Medulla oblongata (tissue), 1 donor: ENCODE measurements at regions not wholly inside any gene's neighbourhood (a gene's known extent, or its start where the extent isn't known, plus 50 kb on each side); places are given as distances from the start of the nearest gene placed in this dataset.

Experiments used
- DNase-seq: peaks from one replicate; pipeline ENCODE4 v3.0.0-alpha.2; 2015; ENCODE audit errors: extremely low spot score

DNA sequence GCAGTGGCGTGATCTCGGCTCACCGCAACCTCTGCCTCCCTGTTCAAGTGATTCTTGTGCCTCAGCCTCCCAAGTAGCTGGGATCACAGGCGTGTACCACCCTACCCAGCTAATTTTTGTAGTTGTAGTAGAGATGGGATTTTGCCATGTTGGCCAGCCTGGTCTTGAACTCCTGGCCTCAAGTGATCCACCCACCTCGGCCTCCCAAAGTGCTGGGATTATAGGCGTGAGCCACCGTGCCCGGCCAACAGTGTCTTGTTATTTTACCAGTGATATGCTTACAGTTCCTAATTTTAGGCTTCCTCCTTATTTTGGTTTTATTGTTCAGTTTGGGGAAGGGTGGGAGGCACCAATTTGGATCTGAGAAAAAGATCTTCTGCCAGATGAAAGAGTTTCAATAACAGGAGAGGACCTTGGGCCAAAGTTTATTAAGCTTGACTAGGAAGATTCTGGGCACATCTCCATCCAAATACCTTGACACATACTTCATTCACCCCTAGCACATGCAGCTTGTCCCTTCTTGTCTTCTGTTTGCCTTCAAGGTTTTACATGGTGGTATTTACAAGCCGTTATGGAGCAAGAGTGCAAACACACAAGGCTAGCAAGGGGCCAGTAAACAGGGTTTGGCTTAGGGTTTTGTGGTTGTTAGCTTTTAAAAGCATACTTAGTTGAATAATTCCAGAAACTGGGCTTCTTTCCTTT lies 168.1 kb upstream of the DMRT1 start:
- DNase-seq = no peak

DNA sequence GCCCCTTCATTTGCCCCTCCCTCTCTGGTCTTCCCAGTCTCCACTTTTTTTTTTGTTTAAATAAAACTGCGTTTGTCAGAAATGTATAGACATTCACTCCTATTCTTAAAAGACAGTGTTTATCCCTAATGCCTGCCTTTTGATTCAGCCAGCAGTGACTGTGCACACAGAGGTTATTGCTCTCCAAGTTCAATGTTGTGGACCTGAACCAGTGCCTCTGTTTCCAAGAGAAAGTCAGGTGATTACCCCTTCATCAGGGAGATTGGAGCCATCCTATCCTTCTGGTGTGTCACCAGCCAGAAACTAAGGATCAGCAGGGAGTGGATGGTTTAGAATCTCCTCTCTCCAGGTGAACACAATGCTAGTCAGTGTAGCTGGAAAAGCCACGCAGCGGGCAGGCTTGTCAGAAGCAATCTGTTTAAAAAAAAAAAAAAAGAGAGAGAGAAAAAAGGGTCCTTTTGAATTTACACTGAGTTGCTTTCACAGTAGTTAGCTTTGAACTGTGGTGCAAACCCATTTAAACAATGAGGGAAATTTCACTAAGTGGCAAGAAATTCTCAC lies 167.5 kb upstream of the DMRT1 start:
- peak; percentile 65 for DNase-seq

DNA sequence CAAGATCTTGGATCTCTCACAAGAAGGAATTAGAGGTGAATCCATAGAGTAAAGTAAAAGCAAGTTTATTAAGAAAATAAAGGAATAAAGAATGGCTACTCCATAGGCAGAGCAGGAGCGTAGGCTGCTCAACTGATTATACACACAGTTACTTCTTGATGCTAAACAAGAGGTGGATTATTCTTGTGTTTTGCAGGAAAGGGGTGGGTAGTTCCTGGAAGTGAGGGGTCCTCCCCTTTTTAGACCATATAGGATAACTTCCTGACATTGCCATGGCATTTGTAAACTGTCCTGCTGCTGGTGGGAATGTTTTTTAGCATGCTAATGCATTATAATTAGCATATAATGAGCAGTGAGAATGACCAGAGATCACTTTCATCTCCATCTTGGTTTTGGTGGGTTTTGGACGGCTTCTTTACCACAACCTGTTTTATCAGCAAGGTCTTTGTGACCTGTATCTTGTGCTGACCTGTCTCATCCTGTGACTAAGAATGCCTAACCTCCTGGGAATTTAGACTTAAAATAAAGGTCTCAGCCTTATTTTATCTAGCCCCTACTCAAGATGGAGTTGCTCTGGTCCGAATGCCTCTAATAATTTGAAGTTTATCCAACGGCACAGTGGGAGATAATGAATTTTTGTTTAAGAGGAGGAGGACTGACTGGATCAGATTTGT lies 165.7 kb upstream of the DMRT1 start:
- DNase-seq = no peak

DNA sequence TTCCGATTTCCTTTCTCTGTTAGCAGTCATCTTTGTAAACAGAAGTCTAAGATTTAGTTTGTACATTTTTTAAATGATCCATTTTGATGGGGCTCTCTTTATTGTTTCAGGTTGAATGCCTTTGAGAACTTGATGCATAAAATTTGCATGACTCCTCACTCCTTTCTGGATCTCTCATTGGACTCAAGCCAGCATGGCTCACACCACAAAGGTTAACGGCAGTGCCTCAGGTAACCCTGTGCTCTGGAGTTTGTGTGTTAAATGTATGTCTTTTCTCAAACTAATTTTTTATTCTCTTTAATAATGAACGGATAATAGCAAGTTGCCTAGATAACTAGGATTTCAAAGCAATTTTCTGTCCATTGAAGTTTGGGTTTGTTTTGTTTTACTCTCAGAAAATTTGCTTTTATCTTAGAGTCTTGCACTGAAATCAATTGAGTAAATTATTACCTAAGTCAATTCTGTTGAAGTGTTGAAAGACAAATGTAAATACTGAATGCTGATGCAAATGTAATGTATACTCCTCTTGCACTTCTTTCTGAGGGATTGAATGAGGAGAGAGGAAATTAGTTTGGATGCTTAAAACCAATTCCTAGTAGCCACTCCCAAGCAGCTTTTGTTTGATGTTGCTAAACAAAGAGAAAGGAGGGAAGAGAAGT lies 164.6 kb upstream of the DMRT1 start:
- no peak for DNase-seq

DNA sequence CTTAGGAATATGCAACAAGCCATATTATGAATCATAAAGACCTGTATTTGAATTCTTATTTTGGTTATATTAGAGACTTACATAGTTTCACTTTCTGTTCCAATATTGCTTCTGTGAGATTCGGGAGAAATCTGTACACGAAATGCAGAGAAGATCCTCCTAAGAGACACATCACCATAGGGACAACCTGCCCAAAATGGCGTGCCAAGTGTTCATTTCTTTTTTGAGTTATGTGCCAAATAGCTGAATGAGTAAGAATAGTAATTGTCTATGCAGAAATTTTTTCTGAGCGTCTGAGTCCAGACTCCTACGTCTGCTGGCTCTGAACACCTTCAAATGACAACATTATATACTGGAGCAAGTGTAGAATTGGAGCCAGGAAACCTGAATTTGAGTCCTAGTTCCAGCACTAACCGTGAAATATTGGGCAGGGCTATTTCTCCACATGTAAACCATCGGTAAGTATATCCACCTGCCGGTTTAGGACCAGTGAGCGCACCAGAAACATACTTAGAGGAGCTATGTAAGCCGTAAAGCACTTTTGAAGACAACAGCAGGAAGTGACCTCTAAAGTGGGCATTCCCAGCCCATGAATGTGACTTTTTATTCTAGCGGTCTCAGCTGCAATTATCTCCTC lies 163.9 kb upstream of the DMRT1 start:
- DNase-seq = peak; percentile 57

DNA sequence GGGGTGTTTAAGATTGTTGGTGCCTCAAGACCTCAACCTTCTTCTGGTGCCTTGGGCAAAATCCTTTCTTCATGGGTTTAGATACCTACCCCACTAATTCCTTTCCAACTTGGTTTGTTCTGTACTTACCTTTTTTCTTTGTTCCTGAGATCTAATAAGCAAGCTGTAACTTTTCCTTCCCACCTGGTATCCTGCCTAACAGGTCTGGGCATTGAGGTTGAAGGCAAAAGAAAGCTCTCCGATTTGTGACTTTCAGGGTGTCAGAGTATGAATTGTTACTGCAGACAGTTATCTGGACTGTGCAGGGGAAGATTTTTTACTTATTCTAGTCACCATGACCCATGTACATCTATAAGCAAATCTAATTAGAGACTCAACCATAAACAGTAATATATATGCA lies 162.6 kb upstream of the DMRT1 start:
- DNase-seq = no peak

DNA sequence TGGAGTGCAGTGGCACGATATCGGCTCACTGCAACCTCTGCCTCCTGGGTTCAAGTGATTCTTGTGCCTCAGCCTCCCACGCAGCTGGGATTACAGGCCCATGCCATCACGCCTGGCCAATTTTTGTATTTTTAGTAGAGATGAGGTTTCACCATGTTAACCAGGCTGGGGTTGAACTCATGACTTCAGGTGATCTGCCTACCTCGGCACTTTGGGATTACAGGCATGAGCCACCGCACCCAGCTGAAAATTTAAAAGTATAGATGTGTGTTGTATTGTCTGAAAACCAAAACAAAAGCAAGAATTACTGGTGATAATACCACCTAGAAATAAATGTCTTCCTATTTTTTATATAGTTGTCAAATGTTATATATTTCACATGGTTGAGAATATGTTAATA lies 162.0 kb upstream of the DMRT1 start:
- no peak for DNase-seq

DNA sequence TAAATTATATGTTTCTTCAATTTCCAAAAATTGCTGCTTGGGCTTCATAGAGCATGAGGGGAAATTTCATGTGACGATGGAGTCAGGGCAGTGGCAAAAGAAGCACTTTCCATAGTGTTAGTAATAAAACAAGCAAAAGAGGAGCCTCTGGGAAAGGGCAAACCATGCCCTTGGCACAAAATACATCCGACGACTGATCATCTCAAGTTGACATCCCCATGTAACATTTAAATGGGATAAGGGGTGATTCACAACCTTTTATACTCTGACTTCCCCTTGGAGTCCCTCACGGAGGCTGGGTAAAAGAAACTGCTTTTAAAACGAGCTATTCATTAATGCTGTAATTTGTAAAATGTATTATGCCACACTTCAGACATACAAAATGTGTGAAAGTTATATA lies 161.4 kb upstream of the DMRT1 start:
- DNase-seq = no peak

DNA sequence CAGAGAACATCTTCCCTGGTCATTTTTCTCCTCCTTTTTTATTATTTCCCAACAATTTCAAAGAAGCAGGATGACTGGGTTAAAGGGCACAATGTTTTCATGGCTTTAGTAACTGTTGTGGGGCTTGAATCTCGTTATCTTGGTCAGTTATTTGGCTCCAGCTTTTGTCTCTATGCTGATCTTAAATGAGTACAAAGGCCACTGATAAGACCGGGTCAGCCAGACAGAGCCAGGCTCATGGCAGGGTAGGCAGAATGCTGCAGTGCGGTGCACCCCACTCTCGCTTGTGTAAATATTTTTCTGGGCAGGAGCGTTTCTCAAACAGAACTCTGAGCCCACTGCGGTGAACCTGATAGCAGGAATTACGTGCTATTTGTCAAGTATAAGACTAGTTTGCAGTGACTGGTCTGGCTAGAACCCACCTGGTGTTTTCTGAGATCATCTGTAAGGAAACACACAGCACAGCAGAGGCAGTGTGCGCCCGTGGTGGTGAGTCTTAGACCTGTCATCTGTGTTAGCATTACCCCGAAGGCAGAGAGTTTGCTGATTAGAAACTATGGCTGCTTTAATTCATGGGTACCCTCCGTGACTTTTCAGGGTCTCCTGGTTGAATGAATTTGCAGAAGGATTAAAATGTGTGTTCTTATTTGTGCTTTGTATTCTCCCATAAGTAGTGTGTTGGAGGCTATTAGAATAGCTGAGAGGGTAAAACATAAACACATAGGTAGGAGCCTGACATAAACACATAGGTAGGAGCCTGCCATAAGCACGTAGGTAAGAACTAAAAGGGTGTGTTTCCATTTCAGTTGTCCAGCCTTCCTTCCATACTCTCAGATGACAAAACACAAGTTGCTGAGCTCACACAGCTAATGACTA lies 158.6 kb upstream of the DMRT1 start:
- DNase-seq = no peak

DNA sequence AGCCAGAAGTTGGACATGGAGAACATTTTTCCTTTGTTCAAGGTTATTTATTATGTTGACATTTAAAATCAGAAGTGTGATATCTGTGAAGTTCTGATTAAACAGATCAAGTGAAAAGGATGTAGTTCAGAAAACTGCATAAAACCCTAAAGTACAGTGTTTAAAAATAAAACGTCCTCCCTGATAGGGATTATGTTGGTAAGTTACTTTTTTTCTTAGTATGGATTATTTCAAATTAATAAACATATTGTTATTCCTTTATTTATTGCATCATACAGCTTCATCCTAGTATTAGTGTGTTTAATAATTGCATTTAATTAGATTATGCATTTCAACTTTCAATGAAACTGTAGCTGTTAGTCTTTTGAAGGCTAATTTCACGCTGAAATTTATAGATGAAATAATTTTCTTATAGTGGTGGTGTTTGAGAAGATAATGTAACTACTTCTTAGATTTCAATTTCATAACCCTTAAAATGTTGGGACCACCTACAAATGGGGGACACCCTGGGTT lies 157.9 kb upstream of the DMRT1 start:
- DNase-seq = no peak

DNA sequence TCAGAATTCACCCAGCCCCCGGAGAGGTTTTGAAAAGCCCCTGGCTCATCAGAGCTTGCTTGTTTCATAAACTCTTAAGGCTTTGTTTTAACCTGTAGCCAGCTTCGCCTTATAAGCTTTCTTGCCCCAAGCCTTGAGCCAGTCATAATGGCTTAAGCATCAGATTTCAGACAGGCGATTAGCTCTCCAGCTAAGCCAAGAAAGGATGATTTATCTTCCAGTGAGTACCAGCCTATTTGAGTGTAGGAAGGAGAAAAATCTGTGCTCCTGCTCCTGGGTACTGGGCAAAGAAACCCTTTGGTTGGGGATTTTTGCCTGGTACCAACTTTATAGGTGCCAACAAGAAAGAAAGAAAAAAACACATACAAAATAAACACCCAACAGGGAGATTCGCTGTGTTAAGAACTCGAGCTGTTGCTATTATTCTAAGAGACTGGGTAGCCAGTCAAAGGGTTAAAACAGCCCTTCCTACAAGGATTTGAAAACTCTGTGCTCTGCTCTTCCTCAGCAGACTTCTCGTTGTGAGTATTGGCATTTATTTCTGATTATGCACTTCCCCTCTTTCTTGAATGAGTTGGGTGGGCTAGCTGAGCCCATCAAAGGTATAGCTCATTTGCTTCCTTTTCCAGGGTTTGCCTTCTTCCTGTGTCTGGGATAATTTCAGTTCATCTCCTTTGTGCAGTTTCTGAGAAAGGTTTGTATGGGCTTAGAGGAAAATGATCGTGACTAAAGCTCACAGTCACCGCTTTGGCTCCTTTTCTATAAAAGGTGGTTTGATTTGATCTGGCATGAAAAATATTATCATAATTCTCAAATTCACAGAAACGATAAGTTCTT lies 157.2 kb upstream of the DMRT1 start:
- DNase-seq = no peak

DNA sequence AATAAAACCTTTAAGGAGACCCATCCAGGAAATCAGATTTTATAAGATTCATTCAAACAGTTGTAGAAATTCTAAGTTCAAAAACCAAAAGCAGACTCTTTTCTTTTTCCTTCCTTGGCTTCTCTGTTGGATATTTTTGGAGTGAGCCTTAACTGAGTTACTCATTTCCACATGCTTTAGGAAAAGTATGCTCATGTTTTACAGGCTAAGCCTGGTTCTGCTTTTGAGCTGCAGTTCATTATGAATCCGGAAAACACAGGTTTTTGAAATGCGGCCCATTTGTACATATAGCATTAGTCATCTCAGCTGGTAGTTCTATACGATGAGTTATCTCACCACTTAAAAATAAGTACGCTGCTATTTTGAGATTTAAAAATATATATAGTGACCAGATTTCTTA lies 156.6 kb upstream of the DMRT1 start:
- peak; percentile 45 for DNase-seq

DNA sequence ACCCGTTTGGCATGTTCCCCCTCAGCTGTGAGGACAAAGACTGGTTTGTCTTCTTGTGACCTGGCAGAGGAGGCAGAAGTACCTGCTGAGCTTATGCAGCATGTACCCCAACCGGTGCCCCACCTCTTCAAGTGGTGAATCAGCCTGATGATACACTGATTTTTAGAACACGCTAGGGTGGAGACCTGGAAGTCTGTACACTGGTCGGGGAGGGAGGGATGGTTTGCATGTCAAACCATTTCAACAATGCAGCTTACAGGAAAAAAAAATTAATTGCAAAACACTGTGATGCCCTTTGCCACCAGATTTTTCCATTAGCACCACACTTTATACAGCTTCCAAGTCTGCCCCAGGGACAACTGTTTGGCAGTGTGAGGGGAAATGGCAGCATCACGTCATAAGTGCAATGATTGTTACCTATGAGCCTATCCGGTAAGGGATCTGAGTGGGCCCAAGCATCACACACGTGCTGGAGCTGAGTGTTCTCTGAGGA lies 155.1 kb upstream of the DMRT1 start:
- DNase-seq = no peak

DNA sequence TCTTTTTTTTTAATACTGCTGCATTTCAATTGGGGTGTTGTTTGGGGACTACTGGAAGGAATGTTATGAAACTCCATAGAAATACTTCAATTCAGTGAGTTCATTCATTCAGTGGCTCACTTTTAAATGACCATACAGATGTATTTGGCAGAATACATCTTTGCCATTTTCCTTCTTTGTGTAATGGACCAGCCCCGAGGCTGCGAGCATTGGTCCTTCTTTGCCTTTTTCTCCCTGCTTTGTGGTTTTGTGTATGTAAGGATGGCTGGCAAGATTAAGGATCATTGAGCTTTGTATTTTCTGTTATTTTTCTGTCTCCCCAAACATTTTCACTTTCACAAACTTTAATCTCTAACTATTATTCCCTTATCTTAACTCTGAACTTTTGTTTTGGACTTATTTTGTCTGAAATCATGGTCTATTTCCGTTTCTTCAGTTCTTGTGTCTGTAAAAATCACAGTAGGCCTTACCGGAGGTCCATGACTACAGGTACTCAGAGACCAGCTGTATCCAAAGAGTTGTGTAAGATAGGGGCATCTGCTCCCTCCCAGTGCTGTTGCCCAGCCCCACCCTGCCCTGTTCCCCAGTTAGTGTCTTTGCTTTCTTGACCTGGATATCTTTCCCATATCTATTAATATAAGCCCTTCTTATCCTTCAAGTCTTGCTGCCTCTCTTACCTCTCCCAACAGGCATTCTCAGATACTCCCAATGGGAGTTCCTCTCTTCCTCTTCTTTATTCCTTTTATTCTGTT lies 154.3 kb upstream of the DMRT1 start:
- DNase-seq = no peak

DNA sequence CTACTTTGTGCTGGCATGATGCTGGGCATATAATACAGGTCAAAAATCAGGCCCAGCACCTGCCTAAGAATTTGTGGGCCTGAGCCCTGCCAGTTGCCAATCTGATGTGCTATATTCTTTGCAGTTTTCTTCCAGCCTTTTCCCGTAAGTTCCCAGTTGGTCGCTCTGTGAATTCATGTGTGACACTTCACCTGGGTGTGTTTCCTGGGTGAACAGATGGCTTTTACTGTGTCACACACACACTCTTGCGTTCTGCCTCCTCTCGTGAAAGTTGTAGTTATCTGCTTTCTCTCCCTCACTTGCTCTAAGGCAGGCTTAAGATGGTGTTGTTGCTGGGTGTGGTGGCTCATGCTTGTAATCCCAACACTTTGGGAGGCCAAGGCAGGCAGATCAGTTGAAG lies 153.5 kb upstream of the DMRT1 start:
- no peak for DNase-seq

DNA sequence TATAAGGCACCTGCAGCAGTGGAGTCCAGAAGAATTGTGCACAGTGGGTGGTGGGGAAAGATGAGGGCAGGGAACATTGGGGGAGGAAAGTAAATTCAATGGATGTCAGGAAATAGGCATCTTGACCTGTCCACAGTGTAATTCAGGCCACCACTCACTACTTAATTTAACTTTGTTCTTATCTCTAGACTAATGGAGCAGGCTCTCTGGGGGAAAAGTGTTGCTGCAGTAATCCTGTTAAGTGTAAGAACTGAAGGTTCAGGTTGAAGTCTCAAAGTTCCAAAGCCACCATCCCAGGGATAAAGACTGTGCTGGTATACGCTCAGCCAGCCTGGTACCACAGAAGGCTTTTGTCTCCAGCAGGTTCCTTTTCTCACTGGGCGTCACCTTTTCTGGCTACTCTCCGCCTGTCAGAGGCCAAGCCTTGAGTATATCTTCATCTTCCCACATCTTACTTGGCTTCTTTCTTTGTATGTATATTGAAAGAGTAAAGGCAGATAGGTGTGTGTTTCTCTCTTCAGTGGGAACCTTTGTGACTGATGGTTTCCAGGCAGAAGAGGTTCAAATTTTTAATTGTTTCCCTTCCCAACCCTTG lies 150.9 kb upstream of the DMRT1 start:
- no peak for DNase-seq

DNA sequence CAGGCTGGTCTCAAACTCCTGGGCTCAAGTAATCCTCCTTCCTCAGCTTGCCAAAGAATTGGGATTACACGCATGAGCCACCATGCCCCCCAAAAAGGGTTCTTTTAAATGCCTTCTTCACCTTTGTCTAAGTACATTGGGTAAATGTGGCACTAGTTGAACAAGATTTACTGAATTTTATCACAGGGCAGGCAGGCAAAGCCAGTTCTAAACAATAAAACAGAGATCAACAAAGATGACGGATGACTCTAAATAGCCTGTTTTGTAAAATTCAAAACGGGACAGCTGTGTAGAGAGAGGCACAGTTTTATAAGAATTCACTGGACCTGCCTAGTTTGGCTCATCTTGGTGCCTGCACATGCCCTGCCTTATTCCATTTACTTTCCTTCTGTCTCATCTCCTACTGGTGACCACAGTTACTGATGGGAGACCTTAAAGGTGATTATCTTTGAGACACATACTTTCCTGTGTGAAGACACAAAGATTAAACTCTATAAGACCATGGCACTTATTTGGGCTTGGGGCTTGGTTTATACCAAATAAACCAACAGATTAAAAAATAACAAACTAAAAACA lies 149.6 kb upstream of the DMRT1 start:
- peak; percentile 38 for DNase-seq

DNA sequence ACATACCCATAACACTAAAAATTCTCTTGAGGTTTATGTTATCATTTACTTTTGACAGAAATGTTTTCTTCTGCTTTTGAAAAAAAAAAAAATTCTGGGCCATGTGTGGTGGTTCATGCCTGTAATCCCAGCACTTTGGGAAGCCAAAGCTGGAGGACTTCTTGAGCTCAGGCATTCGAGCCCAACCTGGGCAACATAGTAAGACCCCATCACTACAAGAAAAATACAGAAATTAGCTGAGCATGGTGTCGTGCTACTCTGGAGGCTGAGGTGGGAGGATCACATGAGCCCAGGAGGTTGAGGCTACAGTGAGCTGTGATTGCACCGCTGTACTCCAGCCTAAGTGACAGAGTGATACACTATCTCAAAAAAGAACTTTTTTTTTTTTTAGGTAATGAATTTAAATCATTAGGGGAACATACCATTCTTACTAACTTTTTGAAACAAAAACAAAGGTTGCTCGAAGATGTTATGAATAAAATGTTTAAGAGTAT lies 148.8 kb upstream of the DMRT1 start:
- DNase-seq = no peak
